IMR-90 (cell line): ENCODE measurements at regions not wholly inside any gene's neighbourhood (a gene's known extent, or its start where the extent isn't known, plus 50 kb on each side); places are given as distances from the start of the nearest gene placed in this dataset.

Experiments used
- ATAC-seq: fragments of 200-7000 bp; cut with Tn5 transposase; 2 replicates; pipeline ENCODE4 v1.9.1; 2020; ENCODE audit warnings: low read depth, mild to moderate bottlenecking, moderate library complexity
- BruUV-seq: library from RNA; stranded (reverse); fragments of 400-500 nt; replicated peaks from 2 replicates; lab custom pipeline; 2021; lab: Mats Ljungman, UMichigan
- CTCF ChIA-PET: fragments of 300-600 bp; formaldehyde crosslinking; extraction: SDS; loops from one replicate; lab custom pipeline; 2021; ENCODE audit warnings: antibody characterized with exemption; lab: Yijun Ruan, JAX
- POLR2A ChIA-PET: fragments of 300-600 bp; sonication (Branson Sonifier 250); formaldehyde crosslinking; loops from one replicate; lab custom pipeline; 2022; ENCODE audit warnings: antibody characterized with exemption; ENCODE audit not compliant: unreplicated experiment; lab: Charles Lee
- DNase-seq: peaks from one replicate; pipeline ENCODE4 v3.0.0; 2013
- H2AFZ ChIP-seq: replicated peaks from 2 replicates; pipeline ENCODE3; 2013; ENCODE audit warnings: low read length, mild to moderate bottlenecking; ENCODE audit not compliant: poor library complexity
- H2AK5ac ChIP-seq: 2 replicates; pipeline ENCODE4 v1.6.1; 2013; ENCODE audit warnings: low read depth, low read length, inconsistent platforms
- H2AK9ac ChIP-seq: replicated peaks from 2 replicates; pipeline ENCODE3; 2013; ENCODE audit warnings: mild to moderate bottlenecking, low read depth, low read length, moderate library complexity; ENCODE audit not compliant: poor library complexity
- H2BK120ac ChIP-seq: 2 replicates; pipeline ENCODE4 v1.6.1; 2013; ENCODE audit warnings: low read depth, low read length, inconsistent platforms
- H2BK15ac ChIP-seq: 3 replicates; pipeline ENCODE4 v1.6.1; 2013; ENCODE audit warnings: low read depth, low read length, inconsistent platforms
- H2BK20ac ChIP-seq: 2 replicates; pipeline ENCODE4 v1.6.1; 2013; ENCODE audit warnings: low read depth, mild to moderate bottlenecking, inconsistent platforms, low read length, moderate library complexity
- H2BK5ac ChIP-seq: 2 replicates; pipeline ENCODE4 v1.6.1; 2013; ENCODE audit warnings: mild to moderate bottlenecking, low read depth, low read length, inconsistent platforms; ENCODE audit not compliant: poor library complexity, severe bottlenecking
- H3K14ac ChIP-seq: replicated peaks from 2 replicates; pipeline ENCODE4 v1.6.1; 2013; ENCODE audit warnings: low read depth, low read length, inconsistent platforms
- H3K18ac ChIP-seq: 2 replicates; pipeline ENCODE4 v1.6.1; 2013; ENCODE audit warnings: low read depth, low read length, control low read depth
- H3K23ac ChIP-seq: 2 replicates; pipeline ENCODE4 v1.6.1; 2013; ENCODE audit warnings: low read depth, low read length, inconsistent platforms
- H3K27ac ChIP-seq: 2 replicates; pipeline ENCODE4 v1.5.1; 2013; ENCODE audit warnings: mild to moderate bottlenecking, control low read depth, low read length; ENCODE audit not compliant: insufficient read depth
- H3K27me3 ChIP-seq: 2 replicates; pipeline ENCODE4 v1.6.1; 2013; ENCODE audit warnings: low read length; ENCODE audit not compliant: control insufficient read depth, insufficient read depth
- H3K36me3 ChIP-seq: 2 replicates; pipeline ENCODE4 v1.6.1; 2013; ENCODE audit warnings: low read length, mixed read lengths; ENCODE audit not compliant: control insufficient read depth, insufficient read depth
- H3K4ac ChIP-seq: 2 replicates; pipeline ENCODE4 v1.6.1; 2013; ENCODE audit warnings: low read depth, low read length, inconsistent platforms
- H3K4me1 ChIP-seq: 2 replicates; pipeline ENCODE4 v1.6.1; 2013; ENCODE audit warnings: low read length, mixed read lengths; ENCODE audit not compliant: control insufficient read depth, insufficient read depth
- H3K4me2 ChIP-seq: 2 replicates; pipeline ENCODE4 v1.6.1; 2013; ENCODE audit warnings: low read depth, mild to moderate bottlenecking, control low read depth, low read length, moderate library complexity
- H3K4me3 ChIP-seq: 2 replicates; pipeline ENCODE4 v1.5.1; 2013; ENCODE audit warnings: low read depth, mild to moderate bottlenecking, control low read depth, low read length, moderate library complexity; ENCODE audit not compliant: insufficient read depth
- H3K56ac ChIP-seq: 2 replicates; pipeline ENCODE4 v1.6.1; 2013; ENCODE audit warnings: low read length, inconsistent platforms; ENCODE audit not compliant: insufficient read depth; ENCODE audit errors: extremely low read depth
- H3K79me1 ChIP-seq, 2 experiments: 2 replicates each; pipeline ENCODE4 v1.6.1; 2013; ENCODE audit warnings: low read length in 2 of 2, inconsistent platforms in 1 of 2, low read depth in 1 of 2
- H3K9ac ChIP-seq: 2 replicates; pipeline ENCODE4 v1.6.1; 2013; ENCODE audit warnings: low read depth, low read length, control low read depth
- H3K9me1 ChIP-seq: 2 replicates; pipeline ENCODE4 v1.6.1; 2013; ENCODE audit warnings: low read length, inconsistent platforms; ENCODE audit not compliant: insufficient read depth
- H3K9me3 ChIP-seq: 2 replicates; pipeline ENCODE4 v1.6.1; 2013; ENCODE audit warnings: low read length; ENCODE audit not compliant: control insufficient read depth, insufficient read depth
- H4K20me1 ChIP-seq: 2 replicates; pipeline ENCODE4 v1.6.1; 2013; ENCODE audit warnings: low read length, inconsistent platforms; ENCODE audit not compliant: insufficient read depth
- H4K5ac ChIP-seq: 2 replicates; pipeline ENCODE4 v1.6.1; 2013; ENCODE audit warnings: mild to moderate bottlenecking, low read depth, low read length, control low read depth
- H4K8ac ChIP-seq, 2 experiments: 2 replicates each; pipeline ENCODE4 v1.6.1; 2013; ENCODE audit warnings: low read depth in 2 of 2, low read length in 2 of 2, control low read depth in 1 of 2, inconsistent platforms in 1 of 2
- H4K91ac ChIP-seq: 2 replicates; pipeline ENCODE4 v1.6.1; 2013; ENCODE audit warnings: low read depth, low read length, inconsistent platforms; ENCODE audit not compliant: insufficient read depth
- BHLHE40 ChIP-seq: fragments of 150-350 bp; IDR thresholded peaks from 2 replicates; pipeline ENCODE4 v1.6.1; 2016; ENCODE audit warnings: mild to moderate bottlenecking, low read depth, low read length
- CEBPB ChIP-seq: IDR thresholded peaks from 2 replicates; pipeline ENCODE4 v1.6.1; 2012; ENCODE audit warnings: low read depth, low read length, improper control_type of control experiment
- CHD1 ChIP-seq: IDR thresholded peaks from 2 replicates; pipeline ENCODE4 v1.6.1; 2012; ENCODE audit warnings: low read depth, low read length, improper control_type of control experiment
- ELK1 ChIP-seq: fragments of 150-350 bp; IDR thresholded peaks from 2 replicates; pipeline ENCODE4 v1.6.1; 2016; ENCODE audit warnings: low read depth, mild to moderate bottlenecking, low read length, moderate library complexity, borderline replicate concordance
- FOS ChIP-seq: fragments of 150-350 bp; IDR thresholded peaks from 2 replicates; pipeline ENCODE4 v1.6.1; 2016; ENCODE audit warnings: low read depth, low read length
- MAFK ChIP-seq: IDR thresholded peaks from 2 replicates; pipeline ENCODE4 v1.6.1; 2012; ENCODE audit warnings: low read depth, low read length, improper control_type of control experiment
- MAZ ChIP-seq: IDR thresholded peaks from 2 replicates; pipeline ENCODE4 v1.6.1; 2012; ENCODE audit warnings: low read depth, mild to moderate bottlenecking, low read length, improper control_type of control experiment, moderate library complexity, borderline replicate concordance
- MXI1 ChIP-seq: IDR thresholded peaks from 2 replicates; pipeline ENCODE4 v1.6.1; 2012; ENCODE audit warnings: low read depth, mild to moderate bottlenecking, low read length, moderate library complexity, borderline replicate concordance
- NFE2L2 ChIP-seq: fragments of 150-350 bp; IDR thresholded peaks from 2 replicates; pipeline ENCODE4 v1.6.1; 2016; ENCODE audit warnings: low read depth, mild to moderate bottlenecking, low read length
- POLR2A ChIP-seq: IDR thresholded peaks from 2 replicates; pipeline ENCODE4 v1.6.1; 2012; ENCODE audit warnings: mild to moderate bottlenecking, low read depth, low read length
- RAD21 ChIP-seq: IDR thresholded peaks from 2 replicates; pipeline ENCODE4 v1.6.1; 2012; ENCODE audit warnings: low read length, improper control_type of control experiment
- RCOR1 ChIP-seq: IDR thresholded peaks from 2 replicates; pipeline ENCODE4 v1.6.1; 2012; ENCODE audit warnings: mild to moderate bottlenecking, low read length, improper control_type of control experiment; ENCODE audit not compliant: insufficient replicate concordance
- RFX5 ChIP-seq: IDR thresholded peaks from 2 replicates; pipeline ENCODE4 v1.8.0; 2012; ENCODE audit warnings: low read depth, mild to moderate bottlenecking, low read length, moderate library complexity
- SMC3 ChIP-seq: fragments of 150-350 bp; IDR thresholded peaks from 2 replicates; pipeline ENCODE4 v1.6.1; 2016; ENCODE audit warnings: low read depth, mild to moderate bottlenecking, antibody characterized with exemption, low read length, moderate library complexity
- WGBS, 2 experiments: methylation state at CpG; one replicate each; pipeline versions ENCODE4 v1.1.5 to v1.1.7; 2013; ENCODE audit warnings: missing lambda C conversion rate in 2 of 2; ENCODE audit not compliant: insufficient read length in 1 of 2; ENCODE audit errors: extremely low coverage in 2 of 2; 5-methylcytosine and 5-hydroxymethylcytosine counted together
- dilution Hi-C: fragments of 300-500 bp; cut with HindIII; formaldehyde crosslinking; loops from one replicate; pipeline ENCODE4 v1.14.3; 2018; ENCODE audit warnings: low sequenced_read_pairs; ENCODE audit not compliant: unreplicated experiment
- in situ Hi-C: fragments of 300-500 bp; cut with MboI; formaldehyde crosslinking; loops from 3 replicates; pipeline ENCODE4 v1.14.3; 2019; ENCODE audit warnings: low sequenced_read_pairs, inconsistent platforms, mixed read lengths
- intact Hi-C: fragments of 100-400 bp; cut with micrococcal nuclease; formaldehyde crosslinking; loops from 2 replicates; pipeline ENCODE4 v1.10.0; 2022
- TF ChIP-seq, protein P1 (sequence below): conservative IDR thresholded peaks from 2 replicates; pipeline ENCODE4 v1.5.1; 2012; ENCODE audit warnings: mild to moderate bottlenecking, low read depth, low read length, improper control_type of control experiment
- TF ChIP-seq, protein P2 (sequence below): fragments of 150-350 bp; IDR thresholded peaks from 2 replicates; pipeline ENCODE4 v1.6.1; 2017; ENCODE audit warnings: mild to moderate bottlenecking, antibody characterized with exemption, low read length, low read depth

- H4K20me1 ChIP-seq: no peaks in the 10 kb centered on the region
These were observed 535.6 kb upstream of the GHITM start for GRCh38 chr10:83603708-83604107.

More at GRCh38 chr10:83603708-83604107, 535.6 kb upstream of the GHITM start:
- Histone ChIP-seq H2AFZ (no peak overlapping the region), H3K9me1 (no peaks in the 10 kb centered on the region), H2AK9ac (no peak overlapping the region), H3K27ac (no peak overlapping the region), H3K4me3 (no peak overlapping the region), H3K56ac (no peak overlapping the region), H2BK20ac (no peak overlapping the region), H3K79me1 (no peaks in the 10 kb centered on the region), H2BK120ac (no peak overlapping the region), H3K14ac (no peak overlapping the region), H3K4ac (no peak overlapping the region), H3K27me3 (no peaks in the 10 kb centered on the region), H3K4me1 (no peaks in the 10 kb centered on the region), H2AK5ac (no peak overlapping the region), H3K9me3 (peaks cover 7% of the 10 kb centered on the region), H3K9ac (no peak overlapping the region), H3K4me2 (no peak overlapping the region), H3K18ac (no peak overlapping the region), H3K36me3 (no peaks in the 10 kb centered on the region), H4K5ac (no peak overlapping the region), H4K8ac (no peak overlapping the region), H2BK15ac (no peak overlapping the region), H3K23ac (no peak overlapping the region), H2BK5ac (no peak overlapping the region), H4K91ac (no peak overlapping the region)
- ChIA-PET CTCF (interaction anchor here (0.7 kb wide), 1 partner anchor 1407 kb away, joined by 3 read pairs; no protein-coding TSS in a partner anchor), POLR2A (no interaction called here)
- no peak for ATAC-seq
- DNase-seq: no peak
- no CpG with 5 or more reads among the region's 1 CpG for WGBS, 2 experiments
- intact Hi-C loops: no loop called here
- dilution Hi-C loops: no loop called here
- no peak for TF ChIP-seq NFE2L2
- TF ChIP-seq MAZ: no peak
- no peak for TF ChIP-seq MAFK
- TF ChIP-seq CHD1: no peak
- no peak for TF ChIP-seq FOS
- TF ChIP-seq MXI1: no peak
- no peak for TF ChIP-seq SMC3
- TF ChIP-seq RAD21: no peak
- no peak for TF ChIP-seq POLR2A
- TF ChIP-seq, protein P1, sequence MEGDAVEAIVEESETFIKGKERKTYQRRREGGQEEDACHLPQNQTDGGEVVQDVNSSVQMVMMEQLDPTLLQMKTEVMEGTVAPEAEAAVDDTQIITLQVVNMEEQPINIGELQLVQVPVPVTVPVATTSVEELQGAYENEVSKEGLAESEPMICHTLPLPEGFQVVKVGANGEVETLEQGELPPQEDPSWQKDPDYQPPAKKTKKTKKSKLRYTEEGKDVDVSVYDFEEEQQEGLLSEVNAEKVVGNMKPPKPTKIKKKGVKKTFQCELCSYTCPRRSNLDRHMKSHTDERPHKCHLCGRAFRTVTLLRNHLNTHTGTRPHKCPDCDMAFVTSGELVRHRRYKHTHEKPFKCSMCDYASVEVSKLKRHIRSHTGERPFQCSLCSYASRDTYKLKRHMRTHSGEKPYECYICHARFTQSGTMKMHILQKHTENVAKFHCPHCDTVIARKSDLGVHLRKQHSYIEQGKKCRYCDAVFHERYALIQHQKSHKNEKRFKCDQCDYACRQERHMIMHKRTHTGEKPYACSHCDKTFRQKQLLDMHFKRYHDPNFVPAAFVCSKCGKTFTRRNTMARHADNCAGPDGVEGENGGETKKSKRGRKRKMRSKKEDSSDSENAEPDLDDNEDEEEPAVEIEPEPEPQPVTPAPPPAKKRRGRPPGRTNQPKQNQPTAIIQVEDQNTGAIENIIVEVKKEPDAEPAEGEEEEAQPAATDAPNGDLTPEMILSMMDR: no peak
- no peak for TF ChIP-seq BHLHE40
- TF ChIP-seq, protein P2, sequence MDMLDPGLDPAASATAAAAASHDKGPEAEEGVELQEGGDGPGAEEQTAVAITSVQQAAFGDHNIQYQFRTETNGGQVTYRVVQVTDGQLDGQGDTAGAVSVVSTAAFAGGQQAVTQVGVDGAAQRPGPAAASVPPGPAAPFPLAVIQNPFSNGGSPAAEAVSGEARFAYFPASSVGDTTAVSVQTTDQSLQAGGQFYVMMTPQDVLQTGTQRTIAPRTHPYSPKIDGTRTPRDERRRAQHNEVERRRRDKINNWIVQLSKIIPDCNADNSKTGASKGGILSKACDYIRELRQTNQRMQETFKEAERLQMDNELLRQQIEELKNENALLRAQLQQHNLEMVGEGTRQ: no peak
- TF ChIP-seq RCOR1: no peak
- no peak for TF ChIP-seq RFX5
- no peak for TF ChIP-seq ELK1
- TF ChIP-seq CEBPB: no peak
- no TSS peak for BruUV-seq
- in situ Hi-C loops: no loop called here
